ENCODE measurements at regions not wholly inside any gene's neighbourhood (a gene's known extent, or its start where the extent isn't known, plus 50 kb on each side); places are given as distances from the start of the nearest gene placed in this dataset.

- no peak for TF ChIP-seq Cebpa-rat (IDR thresholded peaks at IDR 0.05)
These were observed 271.6 kb downstream of the RPS24 start for GRCh38 chr10:78305311-78305710.

DNA sequence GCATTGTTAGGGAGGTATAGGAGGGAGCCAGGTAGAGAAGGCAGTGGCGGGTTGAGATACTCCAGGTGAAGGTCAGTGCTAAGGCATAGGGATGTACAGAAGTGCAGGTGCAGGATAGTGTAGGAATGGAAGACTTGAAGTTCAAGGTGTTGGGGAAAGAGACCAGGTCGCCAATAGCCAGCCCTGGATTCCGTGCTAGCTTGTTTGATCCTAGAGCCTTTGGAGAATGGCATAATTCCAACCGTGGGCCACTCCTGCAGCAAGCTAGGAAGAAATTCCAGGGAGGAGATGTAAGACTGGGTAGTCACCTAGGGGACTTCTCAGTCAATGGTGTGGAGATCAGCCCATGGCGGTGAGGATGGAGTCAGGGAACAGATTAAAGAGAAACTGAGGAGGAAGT, 272.7 kb downstream of the RPS24 start:
- no peaks in the 10 kb centered on the region for H3K36me3 ChIP-seq
- H3K27me3 ChIP-seq: no peaks in the 10 kb centered on the region
- H3K27ac ChIP-seq: no peak overlapping the region
- no peaks in the 10 kb centered on the region for H4K20me1 ChIP-seq
- no peak overlapping the region for H3K4me3 ChIP-seq
- no peak overlapping the region for H3K4me2 ChIP-seq
- no peaks in the 10 kb centered on the region for H3K9me3 ChIP-seq (replicated peaks in 1 of 11)
- TF ChIP-seq Cebpa-rat (IDR thresholded peaks at IDR 0.05): no peak
- no peak overlapping the region for H3K9ac ChIP-seq
- peaks cover 16 to 25% (median 21%) of the 10 kb centered on the region in 10 experiments for H3K4me1 ChIP-seq

More at GRCh38 chr10:78305311-78305710, 271.6 kb downstream of the RPS24 start:
- Histone ChIP-seq H3K27ac (no peak overlapping the region), H3K27me3 (no peaks in the 10 kb centered on the region), H3K9ac (no peak overlapping the region), H3K4me1 (peaks cover 18 to 30% (median 25%) of the 10 kb centered on the region in 10 experiments), H3K4me3 (no peak overlapping the region), H3K4me2 (no peak overlapping the region), H4K20me1 (no peaks in the 10 kb centered on the region), H3K36me3 (no peaks in the 10 kb centered on the region), H3K9me3 (replicated peaks in 1 of 11) (peaks cover 4 to 7% (median 5%) of the 10 kb centered on the region in 11 experiments; a peak in 20 of 22 replicates)

DNA sequence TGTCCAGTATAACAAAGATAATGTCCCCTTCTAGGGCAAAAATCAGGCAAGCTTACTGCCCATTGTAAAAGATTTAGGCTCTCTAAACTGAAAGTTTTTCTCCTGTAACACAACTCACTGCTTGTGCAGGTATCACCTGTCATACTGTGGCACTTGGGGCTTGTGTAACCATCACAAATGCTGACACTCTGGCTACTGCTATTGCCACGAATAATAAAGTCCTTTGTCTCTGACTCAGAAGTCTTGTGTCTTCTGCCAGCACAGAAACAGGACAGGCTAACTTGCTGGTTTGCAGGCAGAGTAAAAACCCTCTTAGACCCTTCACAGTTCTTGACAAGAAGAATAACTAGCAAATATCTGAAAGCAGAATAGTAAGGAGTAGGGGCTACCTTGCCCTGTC, 273.9 kb downstream of the RPS24 start:
- TF ChIP-seq Cebpa-rat (IDR thresholded peaks at IDR 0.05): no peak
- Histone ChIP-seq H3K4me1 (peaks cover 4 to 13% (median 9%) of the 10 kb centered on the region in 10 experiments), H3K4me2 (no peak overlapping the region), H3K9me3 (replicated peaks in 1 of 11) (no peaks in the 10 kb centered on the region), H3K4me3 (no peak overlapping the region), H3K36me3 (no peaks in the 10 kb centered on the region), H3K27ac (no peak overlapping the region), H3K27me3 (no peaks in the 10 kb centered on the region), H4K20me1 (no peaks in the 10 kb centered on the region), H3K9ac (no peak overlapping the region)

GRCh38 chr10:78309536-78310237, 276.0 kb downstream of the RPS24 start:
- Histone ChIP-seq H3K4me1 (no peaks in the 10 kb centered on the region), H3K27ac (no peak overlapping the region), H4K20me1 (no peaks in the 10 kb centered on the region), H3K27me3 (no peaks in the 10 kb centered on the region), H3K9me3 (replicated peaks in 1 of 11) (no peaks in the 10 kb centered on the region), H3K4me2 (no peak overlapping the region), H3K36me3 (no peaks in the 10 kb centered on the region), H3K4me3 (no peak overlapping the region), H3K9ac (no peak overlapping the region)
- TF ChIP-seq Cebpa-rat (IDR thresholded peaks at IDR 0.05): no peak

GRCh38 chr10:78310481-78311080, 276.9 kb downstream of the RPS24 start:
- Histone ChIP-seq H3K4me1 (no peaks in the 10 kb centered on the region), H3K27ac (no peak overlapping the region), H3K4me3 (no peak overlapping the region), H3K27me3 (no peaks in the 10 kb centered on the region), H3K9me3 (replicated peaks in 1 of 11) (no peaks in the 10 kb centered on the region), H3K9ac (no peak overlapping the region), H4K20me1 (no peaks in the 10 kb centered on the region), H3K36me3 (no peaks in the 10 kb centered on the region), H3K4me2 (no peak overlapping the region)
- TF ChIP-seq Cebpa-rat (IDR thresholded peaks at IDR 0.05): no peak

GRCh38 chr10:78312197-78313047, 278.8 kb downstream of the RPS24 start:
- H3K27ac ChIP-seq: no peak overlapping the region
- H3K9ac ChIP-seq: no peak overlapping the region
- no peak overlapping the region for H3K4me2 ChIP-seq
- H4K20me1 ChIP-seq: no peaks in the 10 kb centered on the region
- TF ChIP-seq Cebpa-rat (IDR thresholded peaks at IDR 0.05): no peak
- H3K4me1 ChIP-seq: no peaks in the 10 kb centered on the region
- no peak overlapping the region for H3K4me3 ChIP-seq
- no peaks in the 10 kb centered on the region for H3K36me3 ChIP-seq
- H3K9me3 ChIP-seq (replicated peaks in 1 of 11): no peaks in the 10 kb centered on the region
- H3K27me3 ChIP-seq: no peaks in the 10 kb centered on the region

- Histone ChIP-seq H4K20me1 (no peaks in the 10 kb centered on the region), H3K9me3 (replicated peaks in 1 of 11) (no peaks in the 10 kb centered on the region), H3K4me2 (no peak overlapping the region), H3K4me1 (no peaks in the 10 kb centered on the region), H3K36me3 (no peaks in the 10 kb centered on the region), H3K27ac (no peak overlapping the region), H3K9ac (no peak overlapping the region), H3K27me3 (no peaks in the 10 kb centered on the region), H3K4me3 (no peak overlapping the region)
- TF ChIP-seq Cebpa-rat (IDR thresholded peaks at IDR 0.05): no peak
These were observed 279.4 kb downstream of the RPS24 start for GRCh38 chr10:78313048-78313381.

DNA sequence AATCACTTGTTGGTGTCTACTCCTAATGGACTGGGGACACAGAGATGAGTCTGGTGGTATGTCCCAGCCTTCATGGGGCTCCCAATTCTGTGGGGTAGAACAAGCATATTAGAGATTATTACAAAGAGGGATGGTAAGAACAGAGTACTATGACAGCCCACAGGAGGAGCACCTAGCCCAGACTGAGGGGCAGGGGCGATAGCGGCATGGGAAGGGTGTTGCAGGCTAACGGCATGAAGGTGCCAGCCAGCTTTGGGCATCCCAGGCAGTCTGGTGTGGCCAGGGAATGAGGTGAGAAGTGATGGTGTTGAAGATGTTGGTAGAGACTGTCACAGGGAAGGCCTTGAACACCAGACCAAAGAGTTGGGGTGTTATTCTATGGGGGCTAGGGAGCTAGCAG, 280.0 kb downstream of the RPS24 start:
- Histone ChIP-seq H3K27me3 (no peaks in the 10 kb centered on the region), H3K9me3 (replicated peaks in 1 of 11) (no peaks in the 10 kb centered on the region), H3K4me1 (no peaks in the 10 kb centered on the region), H4K20me1 (no peaks in the 10 kb centered on the region), H3K9ac (no peak overlapping the region), H3K4me2 (no peak overlapping the region), H3K4me3 (no peak overlapping the region), H3K36me3 (no peaks in the 10 kb centered on the region), H3K27ac (no peak overlapping the region)
- TF ChIP-seq Cebpa-rat (IDR thresholded peaks at IDR 0.05): no peak

GRCh38 chr10:78314651-78315050, 281.0 kb downstream of the RPS24 start:
- no peak overlapping the region for H3K4me2 ChIP-seq
- no peaks in the 10 kb centered on the region for H3K27me3 ChIP-seq
- H3K27ac ChIP-seq: no peak overlapping the region
- no peak for TF ChIP-seq Cebpa-rat (IDR thresholded peaks at IDR 0.05)
- H3K9ac ChIP-seq: no peak overlapping the region
- H3K4me1 ChIP-seq: no peaks in the 10 kb centered on the region
- no peaks in the 10 kb centered on the region for H3K9me3 ChIP-seq (replicated peaks in 1 of 11)
- H4K20me1 ChIP-seq: no peaks in the 10 kb centered on the region
- no peak overlapping the region for H3K4me3 ChIP-seq
- no peaks in the 10 kb centered on the region for H3K36me3 ChIP-seq

Data from BLaER1 treated with 17β-estradiol and CSF1 and Interleukin-3, amounts not matched to agents 10 nM and 100 nM (cell line).